ENCODE measurements at regions not wholly inside any gene's neighbourhood (a gene's known extent, or its start where the extent isn't known, plus 50 kb on each side); places are given as distances from the start of the nearest gene placed in this dataset.
A peak's percentile ranks its signal among the peaks of the same experiment; 100 is the strongest.

- no peak overlapping the region for H3K56ac ChIP-seq (replicated peaks; ENCODE audit: insufficient read length, low read depth, low read length)
- no peak overlapping the region for H4K8ac ChIP-seq (ENCODE audit: extremely low read depth, insufficient read depth, low read length)
- no peak overlapping the region for H3K4me3 ChIP-seq (ENCODE audit: extremely low read depth in 1 of 4, insufficient read depth in 2 of 4, low read depth in 3 of 4, low read length in 4 of 4)
- H3K23ac ChIP-seq (ENCODE audit: insufficient read length), result no peak overlapping the region
- no peak overlapping the region for H3K27ac ChIP-seq (ENCODE audit: low read depth, low read length)
- no peaks in the 10 kb centered on the region for H3K23me2 ChIP-seq (ENCODE audit: low read depth, low read length)
- TF ChIP-seq CTBP2 (IDR thresholded peaks at IDR 0.05; ENCODE audit: borderline replicate concordance, insufficient read depth, insufficient read length, low read length) (no peak), POLR2A (IDR thresholded peaks at IDR 0.05; ENCODE audit: control extremely low read depth in 1 of 2, low read depth in 2 of 2, low read length in 2 of 2) (0 out of 3 replicates have a peak, but pooled peaks of 1 of the 2 experiments have one; percentile 40)
- H2AFZ ChIP-seq (ENCODE audit: low read length), result no peak overlapping the region
- no peak overlapping the region for H3K4me2 ChIP-seq (ENCODE audit: insufficient read depth in 1 of 2, low read depth in 2 of 2, low read length in 2 of 2)
- no peaks in the 10 kb centered on the region for H3K27me3 ChIP-seq (replicated peaks in 1 of 4; ENCODE audit: control insufficient read depth in 3 of 4, extremely low read depth in 1 of 4, insufficient read depth in 3 of 4, low read length in 3 of 4)
- H4K5ac ChIP-seq (ENCODE audit: insufficient read length, low read depth, low read length), result no peak overlapping the region
- H3K4ac ChIP-seq (replicated peaks; ENCODE audit: insufficient read length, low read depth, low read length), result no peak overlapping the region
- no peak overlapping the region for H2BK120ac ChIP-seq (replicated peaks; ENCODE audit: low read depth, low read length)
- ChIA-PET CTCF (ENCODE audit: partially characterized antibody) (no interaction called here), POLR2A (ENCODE audit: partially characterized antibody) (interaction anchor here (1.0 to 1.4 kb wide), 2 partner anchors 8 to 13 kb away, joined by 3 to 4 read pairs; no protein-coding TSS in a partner anchor)
- H3K18ac ChIP-seq (ENCODE audit: extremely low read depth, low read length), result no peak overlapping the region
- no peak overlapping the region for H3K9ac ChIP-seq (replicated peaks in 1 of 4; ENCODE audit: extremely low read depth in 1 of 4, low read depth in 3 of 4, low read length in 3 of 4)
- H2BK20ac ChIP-seq (ENCODE audit: low read length), result no peak overlapping the region
- FAIRE-seq, result no peak
- WGBS, 2 experiments (ENCODE audit: extremely low coverage in 1 of 2, insufficient coverage in 1 of 2, insufficient read length in 1 of 2, insufficient replicate concordance in 2 of 2, low coverage in 1 of 2, low lambda C conversion rate in 2 of 2, missing lambda C conversion rate in 1 of 2), result 85% methylated on average over 2 of the region's 2 CpGs; no CpG with 5 or more reads in 1 of the 2 experiments
- H2AK5ac ChIP-seq (ENCODE audit: low read depth, low read length), result no peak overlapping the region
- H3K4me1 ChIP-seq (replicated peaks in 1 of 4; ENCODE audit: control insufficient read depth in 3 of 4, insufficient read depth in 4 of 4, low read length in 3 of 4), result peaks cover 0 to 4% (median 3%) of the 10 kb centered on the region in 4 experiments; a peak in 3 of 7 replicates
- H3K79me2 ChIP-seq (ENCODE audit: control insufficient read depth in 1 of 2, insufficient read depth in 2 of 2, low read length in 2 of 2), result no peaks in the 10 kb centered on the region
- H2BK5ac ChIP-seq (ENCODE audit: low read depth, low read length), result no peak overlapping the region
- DNase-seq (ENCODE audit: low read depth in 1 of 2, low spot score in 2 of 2), result no peak
- no peak overlapping the region for H2BK12ac ChIP-seq (ENCODE audit: low read depth, low read length)
- H4K91ac ChIP-seq (replicated peaks; ENCODE audit: insufficient read length, low read length), result no peak overlapping the region
- no peaks in the 10 kb centered on the region for H3K9me3 ChIP-seq (ENCODE audit: insufficient read depth in 2 of 2, low read depth in 1 of 2, low read length in 1 of 2)
- no peak overlapping the region for H2BK15ac ChIP-seq (ENCODE audit: low read length)
- H4K20me1 ChIP-seq (replicated peaks in 1 of 2; ENCODE audit: control insufficient read depth in 1 of 2, insufficient read depth in 2 of 2, low read length in 2 of 2), result peaks cover 0 to 1% of the 10 kb centered on the region in 2 experiments
- H3K79me1 ChIP-seq (ENCODE audit: low read depth, low read length), result no peaks in the 10 kb centered on the region
- H3K14ac ChIP-seq (ENCODE audit: insufficient read length), result no peak overlapping the region
- H3K36me3 ChIP-seq (ENCODE audit: control insufficient read depth in 2 of 4, insufficient read depth in 4 of 4, low read length in 3 of 4), result no peaks in the 10 kb centered on the region
These were observed 1577.5 kb upstream of the PRR20A start for GRCh38 chr13:55563267-55563666.

All from H1 (cell line).